ENCODE measurements at regions not wholly inside any gene's neighbourhood (a gene's known extent, or its start where the extent isn't known, plus 50 kb on each side); places are given as distances from the start of the nearest gene placed in this dataset.

- no peak for TF ChIP-seq PATZ1 (CRISPR knock-in tag; IDR thresholded peaks at IDR 0.05; ENCODE audit: borderline replicate concordance)
- no peak for TF ChIP-seq CSDC2 (CRISPR knock-in tag; IDR thresholded peaks at IDR 0.05)
- TF ChIP-seq ZNF70 (CRISPR knock-in tag; IDR thresholded peaks at IDR 0.05), result no peak
- no peak for TF ChIP-seq PPARA (CRISPR knock-in tag; IDR thresholded peaks at IDR 0.05; ENCODE audit: borderline replicate concordance)
- no peak for TF ChIP-seq ESRRG (CRISPR knock-in tag; IDR thresholded peaks at IDR 0.05)
- no peak for TF ChIP-seq ZFP30 (CRISPR knock-in tag; IDR thresholded peaks at IDR 0.05)
These were observed 411.2 kb downstream of the RND3 start (continued) for GRCh38 chr2:150076281-150076680.

DNA sequence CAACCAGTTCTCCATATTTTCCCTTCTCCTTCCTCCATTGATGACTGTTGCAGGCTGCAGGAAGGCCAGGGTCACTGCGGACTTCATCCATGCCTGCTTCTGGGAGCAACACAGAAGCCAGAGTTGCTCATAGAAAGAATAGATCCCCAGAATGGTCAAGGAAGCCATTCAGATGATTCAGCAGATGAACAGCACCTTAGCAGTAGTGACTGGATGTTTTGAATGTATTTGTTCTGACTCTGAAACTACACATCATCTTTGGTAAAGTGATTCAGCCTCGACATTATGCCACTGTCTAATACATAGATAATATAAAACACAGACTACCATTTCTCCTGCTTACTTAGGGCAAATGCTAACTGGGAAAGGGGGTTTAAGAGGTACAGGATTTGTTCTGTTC lies 411.6 kb downstream of the RND3 start:
- peak; percentile 76 for ATAC-seq
- TF ChIP-seq ZNF8 (CRISPR knock-in tag; IDR thresholded peaks at IDR 0.05) (no peak), ZC3H10 (CRISPR knock-in tag; IDR thresholded peaks at IDR 0.05) (no peak), ISL1 (CRISPR knock-in tag; IDR thresholded peaks at IDR 0.05) (no peak), GLIS3 (CRISPR knock-in tag; IDR thresholded peaks at IDR 0.05) (no peak), BACH2 (CRISPR knock-in tag; IDR thresholded peaks at IDR 0.05; ENCODE audit: borderline replicate concordance) (no peak), CSDC2 (CRISPR knock-in tag; IDR thresholded peaks at IDR 0.05) (no peak), RARB (CRISPR knock-in tag; IDR thresholded peaks at IDR 0.05) (no peak), ZFP3 (CRISPR knock-in tag; IDR thresholded peaks at IDR 0.05) (no peak), ZFP30 (CRISPR knock-in tag; IDR thresholded peaks at IDR 0.05) (no peak), ZNF565 (CRISPR knock-in tag; conservative IDR thresholded peaks at IDR 0.05; ENCODE audit: low read depth) (no peak), PPARA (CRISPR knock-in tag; IDR thresholded peaks at IDR 0.05; ENCODE audit: borderline replicate concordance) (no peak), POU6F1 (CRISPR knock-in tag; IDR thresholded peaks at IDR 0.05; ENCODE audit: borderline replicate concordance, low read depth) (no peak), TOX (CRISPR knock-in tag; IDR thresholded peaks at IDR 0.05; ENCODE audit: borderline replicate concordance) (no peak), TCF4 (CRISPR knock-in tag; IDR thresholded peaks at IDR 0.05; ENCODE audit: borderline replicate concordance) (no peak)
- TF ChIP-seq, protein P1, sequence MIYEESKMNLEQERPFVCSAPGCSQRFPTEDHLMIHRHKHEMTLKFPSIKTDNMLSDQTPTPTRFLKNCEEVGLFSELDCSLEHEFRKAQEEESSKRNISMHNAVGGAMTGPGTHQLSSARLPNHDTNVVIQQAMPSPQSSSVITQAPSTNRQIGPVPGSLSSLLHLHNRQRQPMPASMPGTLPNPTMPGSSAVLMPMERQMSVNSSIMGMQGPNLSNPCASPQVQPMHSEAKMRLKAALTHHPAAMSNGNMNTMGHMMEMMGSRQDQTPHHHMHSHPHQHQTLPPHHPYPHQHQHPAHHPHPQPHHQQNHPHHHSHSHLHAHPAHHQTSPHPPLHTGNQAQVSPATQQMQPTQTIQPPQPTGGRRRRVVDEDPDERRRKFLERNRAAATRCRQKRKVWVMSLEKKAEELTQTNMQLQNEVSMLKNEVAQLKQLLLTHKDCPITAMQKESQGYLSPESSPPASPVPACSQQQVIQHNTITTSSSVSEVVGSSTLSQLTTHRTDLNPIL (CRISPR knock-in tag; IDR thresholded peaks at IDR 0.05; ENCODE audit: low read depth), result no peak
- TF ChIP-seq, protein P2, sequence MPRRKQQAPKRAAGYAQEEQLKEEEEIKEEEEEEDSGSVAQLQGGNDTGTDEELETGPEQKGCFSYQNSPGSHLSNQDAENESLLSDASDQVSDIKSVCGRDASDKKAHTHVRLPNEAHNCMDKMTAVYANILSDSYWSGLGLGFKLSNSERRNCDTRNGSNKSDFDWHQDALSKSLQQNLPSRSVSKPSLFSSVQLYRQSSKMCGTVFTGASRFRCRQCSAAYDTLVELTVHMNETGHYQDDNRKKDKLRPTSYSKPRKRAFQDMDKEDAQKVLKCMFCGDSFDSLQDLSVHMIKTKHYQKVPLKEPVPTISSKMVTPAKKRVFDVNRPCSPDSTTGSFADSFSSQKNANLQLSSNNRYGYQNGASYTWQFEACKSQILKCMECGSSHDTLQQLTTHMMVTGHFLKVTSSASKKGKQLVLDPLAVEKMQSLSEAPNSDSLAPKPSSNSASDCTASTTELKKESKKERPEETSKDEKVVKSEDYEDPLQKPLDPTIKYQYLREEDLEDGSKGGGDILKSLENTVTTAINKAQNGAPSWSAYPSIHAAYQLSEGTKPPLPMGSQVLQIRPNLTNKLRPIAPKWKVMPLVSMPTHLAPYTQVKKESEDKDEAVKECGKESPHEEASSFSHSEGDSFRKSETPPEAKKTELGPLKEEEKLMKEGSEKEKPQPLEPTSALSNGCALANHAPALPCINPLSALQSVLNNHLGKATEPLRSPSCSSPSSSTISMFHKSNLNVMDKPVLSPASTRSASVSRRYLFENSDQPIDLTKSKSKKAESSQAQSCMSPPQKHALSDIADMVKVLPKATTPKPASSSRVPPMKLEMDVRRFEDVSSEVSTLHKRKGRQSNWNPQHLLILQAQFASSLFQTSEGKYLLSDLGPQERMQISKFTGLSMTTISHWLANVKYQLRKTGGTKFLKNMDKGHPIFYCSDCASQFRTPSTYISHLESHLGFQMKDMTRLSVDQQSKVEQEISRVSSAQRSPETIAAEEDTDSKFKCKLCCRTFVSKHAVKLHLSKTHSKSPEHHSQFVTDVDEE (CRISPR knock-in tag; IDR thresholded peaks at IDR 0.05), result no peak

DNA sequence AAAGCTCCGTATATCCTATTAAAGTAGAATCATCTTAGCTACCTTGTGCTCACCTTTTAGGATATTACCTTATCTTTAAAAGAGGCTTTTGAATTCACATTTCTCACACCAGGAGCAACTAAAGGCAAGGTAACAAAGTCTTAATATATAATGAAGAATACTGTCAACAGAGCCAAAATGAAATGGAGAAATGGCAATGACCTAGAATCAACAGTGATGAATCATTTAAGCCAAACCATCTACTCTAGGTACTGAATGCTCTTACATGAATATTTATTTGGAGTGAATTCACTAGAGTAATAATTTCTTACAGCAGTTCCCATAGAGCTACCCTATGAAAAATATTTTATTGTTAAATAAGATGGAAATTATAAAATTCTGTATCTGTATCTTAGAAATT lies 421.0 kb downstream of the RND3 start:
- TF ChIP-seq CSDC2 (CRISPR knock-in tag; IDR thresholded peaks at IDR 0.05) (no peak), ZFP3 (CRISPR knock-in tag; IDR thresholded peaks at IDR 0.05) (no peak), TCF4 (CRISPR knock-in tag; IDR thresholded peaks at IDR 0.05; ENCODE audit: borderline replicate concordance) (no peak), POU6F1 (CRISPR knock-in tag; IDR thresholded peaks at IDR 0.05; ENCODE audit: borderline replicate concordance, low read depth) (no peak), ZNF565 (CRISPR knock-in tag; conservative IDR thresholded peaks at IDR 0.05; ENCODE audit: low read depth) (no peak), ESRRG (CRISPR knock-in tag; IDR thresholded peaks at IDR 0.05) (no peak), OSR1 (CRISPR knock-in tag; IDR thresholded peaks at IDR 0.05) (no peak), PPARA (CRISPR knock-in tag; IDR thresholded peaks at IDR 0.05; ENCODE audit: borderline replicate concordance) (no peak), ARNTL (CRISPR knock-in tag; IDR thresholded peaks at IDR 0.05; ENCODE audit: borderline replicate concordance, low read depth) (no peak), ZFP30 (CRISPR knock-in tag; IDR thresholded peaks at IDR 0.05) (no peak), ZNF70 (CRISPR knock-in tag; IDR thresholded peaks at IDR 0.05) (no peak), PATZ1 (CRISPR knock-in tag; IDR thresholded peaks at IDR 0.05; ENCODE audit: borderline replicate concordance) (no peak)
- TF ChIP-seq, protein P2 (CRISPR knock-in tag; IDR thresholded peaks at IDR 0.05), result no peak
- TF ChIP-seq, protein P1 (CRISPR knock-in tag; IDR thresholded peaks at IDR 0.05; ENCODE audit: low read depth), result no peak
- no peak for ATAC-seq

Data from SK-N-SH treated with all-trans-retinoic acid at 6 μM for 48 hours (cell line).